Liver (tissue), 3 donors: ENCODE measurements at regions not wholly inside any gene's neighbourhood (a gene's known extent, or its start where the extent isn't known, plus 50 kb on each side); places are given as distances from the start of the nearest gene placed in this dataset.

ENCODE experiments used
- ATF3 ChIP-seq: IDR thresholded peaks from 2 replicates; pipeline ENCODE4 v1.6.1; 2016; ENCODE audit warnings: antibody characterized with exemption
- CTCF ChIP-seq: fragments of 150-350 bp; IDR thresholded peaks from 2 replicates; pipeline ENCODE4 v1.5.1; 2017; ENCODE audit warnings: improper control_type of control experiment, low read depth, low read length; ENCODE audit not compliant: missing input control
- EGR1 ChIP-seq, 2 donors: IDR thresholded peaks; 2 replicates each; pipeline ENCODE4 v1.6.1; 2016 to 2018; ENCODE audit warnings: antibody characterized with exemption in 2 of 2, low read depth in 2 of 2
- GABPA ChIP-seq, 2 donors: IDR thresholded peaks in 1 of 2; conservative IDR thresholded peaks in 1 of 2; 2 replicates each; pipeline ENCODE4 v1.6.1; 2016; ENCODE audit warnings: antibody characterized with exemption in 2 of 2, mild to moderate bottlenecking in 1 of 2, moderate library complexity in 1 of 2
- HNF4A ChIP-seq, 2 donors: conservative IDR thresholded peaks; 2 replicates each; pipeline ENCODE4 v1.6.1; 2016; ENCODE audit warnings: antibody characterized with exemption in 2 of 2, mild to moderate bottlenecking in 2 of 2
- HNF4G ChIP-seq: IDR thresholded peaks from 2 replicates; pipeline ENCODE4 v1.6.1; 2016; ENCODE audit warnings: antibody characterized with exemption
- JUND ChIP-seq, 2 donors: IDR thresholded peaks; 2 replicates each; pipeline ENCODE4 v1.6.1; 2016; ENCODE audit warnings: antibody characterized with exemption in 2 of 2
- MAX ChIP-seq: IDR thresholded peaks from 2 replicates; pipeline ENCODE4 v1.6.1; 2016; ENCODE audit warnings: antibody characterized with exemption
- RAD21 ChIP-seq, 2 donors: IDR thresholded peaks; 2 replicates each; pipeline ENCODE4 v1.6.1; 2016; ENCODE audit warnings: antibody characterized with exemption in 2 of 2, mild to moderate bottlenecking in 2 of 2
- REST ChIP-seq: IDR thresholded peaks from 2 replicates; pipeline ENCODE4 v1.6.1; 2016; ENCODE audit warnings: antibody characterized with exemption, mild to moderate bottlenecking
- RXRA ChIP-seq, 2 donors: IDR thresholded peaks; 2 replicates each; pipeline ENCODE4 v1.6.1; 2017 to 2018; ENCODE audit warnings: antibody characterized with exemption in 2 of 2, mild to moderate bottlenecking in 1 of 2
- TAF1 ChIP-seq: conservative IDR thresholded peaks from 2 replicates; pipeline ENCODE4 v1.6.1; 2016; ENCODE audit warnings: antibody characterized with exemption, mild to moderate bottlenecking
- YY1 ChIP-seq: IDR thresholded peaks from 2 replicates; pipeline ENCODE4 v1.6.1; 2016; ENCODE audit warnings: antibody characterized with exemption, mild to moderate bottlenecking
- ZBTB33 ChIP-seq: IDR thresholded peaks from 2 replicates; pipeline ENCODE4 v1.6.1; 2016; ENCODE audit warnings: antibody characterized with exemption
- donor health status: healthy.
- donor health status: healthy.

- TF ChIP-seq HNF4A (conservative IDR thresholded peaks at IDR 0.05) = no peak
- no peak for TF ChIP-seq GABPA (IDR thresholded peaks at IDR 0.05 in 1 of 2, conservative IDR thresholded peaks at IDR 0.05 in 1 of 2)
- no peak for TF ChIP-seq CTCF
- no peak for TF ChIP-seq REST
- TF ChIP-seq EGR1 (IDR thresholded peaks at IDR 0.05; ENCODE audit: low read depth in 2 of 2) = no peak
- TF ChIP-seq JUND (IDR thresholded peaks at IDR 0.05) = no peak
- TF ChIP-seq TAF1 = no peak
- TF ChIP-seq RXRA (IDR thresholded peaks at IDR 0.05) = no peak
- TF ChIP-seq ZBTB33 = no peak
- no peak for TF ChIP-seq MAX
- TF ChIP-seq YY1 = no peak
- TF ChIP-seq RAD21 (IDR thresholded peaks at IDR 0.05) = no peak
- no peak for TF ChIP-seq ATF3
- TF ChIP-seq HNF4G = no peak
These were observed 107.8 kb upstream of the OSMR start for GRCh38 chr5:38737976-38738375.
